Left hindlimb (tissue), 1 donor: ENCODE measurements at regions not wholly inside any gene's neighbourhood (a gene's known extent, or its start where the extent isn't known, plus 50 kb on each side); places are given as distances from the start of the nearest gene placed in this dataset.
A peak's percentile ranks its signal among the peaks of the same experiment; 100 is the strongest.
"Not testable (repeated sequence)": the region's sequence is repeated elsewhere in the genome, so short reads cannot be mapped to it uniquely, and the experiment has no call there.

Source experiments
- DNase-seq: peaks from one replicate; pipeline ENCODE4 v3.0.0-alpha.2; 2018

GRCh38 chr10:3331690-3332230 is 159.2 kb upstream of the PITRM1 start:
- DNase-seq, result no peak

- DNase-seq, result no peak
Measured at GRCh38 chr10:3331187-3331586, 158.6 kb upstream of the PITRM1 start.

DNA sequence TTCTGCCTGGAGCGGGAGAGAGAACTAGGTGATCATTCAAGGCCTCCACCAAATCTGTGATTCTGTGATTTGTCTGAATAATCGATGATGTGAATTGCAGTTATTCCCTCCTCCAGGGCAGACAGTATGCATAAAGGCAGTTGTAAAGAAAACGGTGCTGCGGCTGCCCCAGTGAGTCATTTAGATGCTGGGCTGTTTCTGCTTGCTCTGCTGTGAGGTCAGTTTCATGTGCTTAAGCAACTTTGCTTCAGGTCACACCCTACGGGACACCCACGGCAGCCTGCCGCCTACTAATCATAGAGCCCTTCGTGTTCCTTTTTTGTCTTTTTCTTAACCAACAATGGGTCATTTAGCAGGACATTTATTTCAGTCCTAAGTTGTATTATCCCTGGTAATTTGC is 158.1 kb upstream of the PITRM1 start:
- DNase-seq, result no peak

- no peak for DNase-seq
Measured at GRCh38 chr10:3325954-3326750, 153.6 kb upstream of the PITRM1 start.

DNA sequence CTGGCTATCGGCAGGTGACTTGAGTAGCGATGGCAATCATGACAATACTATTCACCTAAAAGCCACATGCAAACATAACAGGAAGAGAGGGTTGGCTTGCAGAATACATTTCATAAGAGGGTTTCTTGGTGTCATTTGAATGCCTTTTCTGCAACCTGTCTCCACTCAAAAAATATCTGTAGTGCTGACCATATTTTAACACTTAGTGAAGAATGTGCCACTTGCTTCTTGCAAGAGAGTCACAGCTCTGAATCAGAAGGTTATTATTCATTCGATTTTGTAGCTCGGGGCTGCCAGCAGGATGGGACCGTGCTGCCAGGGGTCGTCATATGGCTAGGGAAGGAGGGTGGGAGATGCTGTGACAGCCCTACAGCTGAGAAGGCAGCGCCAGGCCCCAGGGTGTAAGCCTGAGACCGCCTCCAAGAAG is 152.0 kb upstream of the PITRM1 start:
- no peak for DNase-seq

DNA sequence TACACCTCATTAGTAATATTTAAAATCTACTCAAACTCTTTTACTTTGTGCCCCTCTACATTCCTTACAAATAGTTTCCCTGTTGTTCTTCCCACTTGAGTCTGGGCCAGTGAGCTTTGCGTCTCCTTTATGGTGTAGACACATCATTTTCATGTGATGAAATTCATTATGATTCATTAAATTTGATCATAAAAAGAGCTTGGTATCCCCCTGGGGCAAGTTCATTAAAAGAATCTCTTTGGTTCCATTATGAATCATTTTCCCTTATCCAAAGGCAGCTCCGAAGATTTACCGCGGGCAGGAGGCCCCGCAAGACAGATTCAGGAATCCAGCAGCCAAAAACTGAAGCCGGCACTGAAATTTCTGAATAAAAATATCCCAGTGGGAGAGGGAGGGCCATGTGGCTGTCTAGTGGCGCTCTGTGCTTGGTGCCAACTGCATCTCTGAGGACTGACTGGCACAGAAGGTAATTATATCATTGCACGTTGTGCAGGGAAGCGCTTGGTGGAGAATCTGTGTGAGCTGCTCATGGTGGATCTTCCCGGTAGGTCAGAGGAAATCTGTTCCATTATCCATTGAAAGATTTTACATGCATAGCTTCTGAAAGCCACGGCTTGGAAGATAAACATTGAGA is 151.4 kb upstream of the PITRM1 start:
- no peak for DNase-seq

GRCh38 chr10:3321123-3321522 is 148.5 kb upstream of the PITRM1 start:
- DNase-seq, result no peak

GRCh38 chr10:3319811-3320226 is 147.2 kb upstream of the PITRM1 start:
- DNase-seq, result no peak

DNA sequence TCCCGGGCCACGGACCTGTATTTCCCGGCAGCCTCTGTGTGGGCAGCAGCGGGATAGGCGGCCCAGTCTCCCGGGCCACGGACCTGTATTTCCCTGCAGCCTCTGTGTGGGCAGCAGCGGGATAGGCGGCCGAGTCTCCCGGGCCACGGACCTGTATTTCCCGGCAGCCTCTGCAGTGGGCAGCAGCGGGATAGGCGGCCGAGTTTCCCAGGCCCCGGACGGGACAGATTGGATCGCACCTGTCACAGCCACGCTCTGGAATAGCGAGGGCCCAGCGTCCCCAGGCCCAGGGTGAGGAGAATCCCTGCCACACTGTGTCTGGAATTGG is 145.9 kb upstream of the PITRM1 start:
- DNase-seq, result not testable (repeated sequence)

- not testable (repeated sequence) for DNase-seq
Measured at GRCh38 chr10:3317553-3318479, 145.2 kb upstream of the PITRM1 start.

- not testable (repeated sequence) for DNase-seq
Measured at GRCh38 chr10:3314445-3315085, 142.0 kb upstream of the PITRM1 start.

DNA sequence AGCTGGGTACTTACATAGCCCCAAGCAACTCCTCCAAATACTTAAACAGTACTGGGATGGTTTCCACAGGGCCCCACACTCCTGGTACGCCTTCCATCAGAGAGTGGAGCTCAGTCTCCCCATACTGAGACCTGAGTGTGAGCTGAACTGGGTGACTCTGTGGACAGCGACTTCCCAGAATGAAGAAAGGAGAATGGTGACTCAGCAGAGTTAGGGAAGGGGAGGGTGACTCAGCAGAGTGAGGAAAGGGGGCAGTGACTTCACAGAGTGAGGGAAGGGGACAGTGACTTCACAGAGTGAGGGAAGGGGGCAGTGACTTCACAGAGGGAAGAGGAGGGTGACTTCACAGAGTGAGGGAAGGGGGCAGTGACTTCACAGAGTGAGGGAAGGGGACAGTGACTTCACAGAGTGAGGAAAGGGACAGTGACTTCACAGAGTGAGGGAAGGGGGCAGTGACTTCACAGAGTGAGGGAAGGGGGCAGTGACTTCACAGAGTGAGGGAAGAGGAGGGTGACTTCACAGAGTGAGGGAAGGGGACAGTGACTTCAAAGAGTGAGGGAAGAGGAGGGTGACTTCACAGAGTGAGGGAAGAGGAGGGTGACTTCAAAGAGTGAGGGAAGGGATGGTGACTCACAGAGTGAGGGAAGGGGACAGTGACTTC is 141.3 kb upstream of the PITRM1 start:
- not testable (repeated sequence) for DNase-seq

- DNase-seq, result no peak
Measured at GRCh38 chr10:3312403-3312940, 139.9 kb upstream of the PITRM1 start.

GRCh38 chr10:3310016-3310784 is 137.6 kb upstream of the PITRM1 start:
- DNase-seq, result no peak

- no peak for DNase-seq
Measured at GRCh38 chr10:3306050-3306449, 133.5 kb upstream of the PITRM1 start.

- DNase-seq, result no peak
Measured at GRCh38 chr10:3295582-3296151, 123.1 kb upstream of the PITRM1 start.

DNA sequence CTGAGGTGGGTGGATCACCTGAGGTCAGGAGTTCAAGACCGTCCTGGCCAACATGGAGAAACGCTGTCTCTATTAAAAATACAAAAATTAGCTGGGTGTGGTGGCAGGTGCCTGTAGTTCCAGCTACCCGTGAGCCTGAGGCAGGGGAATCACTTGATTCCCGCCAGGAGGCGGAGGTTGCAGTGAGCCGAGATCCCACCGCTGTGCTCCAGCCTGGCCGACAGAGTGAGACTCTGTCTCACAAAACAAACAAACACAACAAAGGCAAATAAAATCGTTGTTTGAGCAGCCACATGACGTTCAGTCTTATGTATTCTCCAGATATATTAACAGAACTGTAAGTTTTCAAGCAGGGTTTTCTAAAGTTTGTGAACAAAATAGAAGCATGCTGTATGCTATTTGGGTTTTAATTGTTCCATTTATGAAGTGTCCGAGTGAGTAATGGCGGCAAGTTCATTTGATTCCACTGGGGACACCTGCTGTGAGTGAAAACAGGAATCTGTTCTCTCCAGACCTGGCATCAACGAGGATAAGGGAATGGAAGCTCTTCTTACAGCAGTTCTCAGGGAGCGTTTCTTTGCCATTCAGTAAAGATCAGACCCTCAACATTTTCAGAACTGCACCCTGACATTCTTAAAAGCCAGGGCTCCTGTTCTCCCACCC is 122.5 kb upstream of the PITRM1 start:
- DNase-seq, result no peak

- no peak for DNase-seq
Measured at GRCh38 chr10:3293581-3294431, 121.2 kb upstream of the PITRM1 start.

- peak; percentile 70 for DNase-seq
Measured at GRCh38 chr10:3292636-3293035, 120.1 kb upstream of the PITRM1 start.
